DMS79 treated with DMSO at 0.1 percent for 48 hours (cell line): ENCODE measurements at regions not wholly inside any gene's neighbourhood (a gene's known extent, or its start where the extent isn't known, plus 50 kb on each side); places are given as distances from the start of the nearest gene placed in this dataset.

ENCODE experiments used
- DNase-seq: peaks from one replicate; lab custom pipeline; 2025; lab: John Stamatoyannopoulos, UW

DNA sequence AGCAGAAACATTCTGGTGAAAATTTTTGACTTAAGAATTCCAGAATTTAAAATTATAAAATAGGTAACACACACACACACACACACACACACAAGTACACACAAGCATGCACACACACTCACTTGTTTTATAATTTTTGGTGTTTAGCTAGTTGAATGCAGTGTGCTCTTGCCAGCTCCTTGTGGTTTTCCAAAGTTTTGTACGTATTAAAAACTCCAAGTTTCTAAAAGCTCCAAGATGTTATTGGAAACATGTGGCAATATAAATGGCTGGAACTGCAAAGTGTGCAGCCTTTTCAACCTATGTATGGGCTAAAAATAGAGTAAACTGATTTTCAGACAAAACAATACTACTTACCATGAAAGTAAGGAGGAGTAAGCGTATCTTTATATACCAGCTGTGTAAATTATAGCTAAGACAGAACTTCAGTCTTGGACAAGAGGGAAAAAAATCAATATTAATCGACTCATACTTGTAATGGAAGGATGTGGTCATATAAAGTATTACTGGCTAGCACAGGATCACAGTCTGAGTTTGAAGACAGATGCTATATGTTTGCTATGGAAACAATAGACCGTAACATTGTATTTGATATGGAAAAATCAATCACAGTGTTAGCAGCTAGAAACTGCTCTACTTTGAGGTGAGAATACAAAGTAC, 727.1 kb upstream of the GRAMD2B start:
- DNase-seq = no peak

- no peak for DNase-seq
These were observed 726.4 kb upstream of the GRAMD2B start for GRCh38 chr5:125696762-125697161.

DNA sequence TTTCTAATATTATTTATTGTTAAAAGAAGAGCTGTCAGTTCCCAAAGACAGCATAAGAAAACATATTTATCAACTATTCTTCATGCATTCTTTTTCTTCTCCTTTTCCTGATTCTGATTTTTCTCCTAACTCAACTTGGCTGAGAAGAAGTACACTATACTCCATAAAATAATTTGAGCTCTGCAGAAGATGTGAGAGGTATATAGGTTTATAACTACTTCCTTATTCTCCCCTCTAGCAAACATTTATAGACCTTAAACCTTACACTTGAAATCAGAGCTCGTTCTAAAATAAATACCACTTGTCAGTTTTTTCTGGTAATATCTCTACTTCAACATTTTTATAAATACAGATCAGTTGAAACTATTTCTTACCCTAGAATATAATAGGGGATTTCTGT, 724.8 kb upstream of the GRAMD2B start:
- no peak for DNase-seq

GRCh38 chr5:125699860-125700259, 723.3 kb upstream of the GRAMD2B start:
- DNase-seq = peak; percentile 59

DNA sequence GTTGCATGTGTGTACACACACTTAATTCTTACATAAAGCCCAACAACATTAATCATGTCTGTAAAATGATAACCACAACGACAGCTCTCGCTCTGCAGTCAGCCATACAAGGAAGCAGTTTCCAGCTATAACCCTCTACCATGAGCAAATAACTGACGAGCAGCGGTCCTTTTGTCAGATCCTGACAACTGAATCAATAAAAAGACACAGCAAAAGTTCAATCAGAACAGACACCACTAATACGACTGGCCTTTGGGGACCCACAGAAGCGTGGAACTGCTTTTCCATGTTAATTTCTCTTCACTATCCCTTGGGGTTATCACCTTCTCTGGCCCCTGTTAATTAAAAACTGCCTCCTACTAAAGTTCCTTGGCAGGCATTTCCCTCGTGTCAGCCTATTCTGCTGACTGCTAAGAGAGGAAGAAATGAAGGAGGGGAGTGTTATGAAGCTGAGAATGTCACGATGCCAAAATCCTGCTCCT, 722.8 kb upstream of the GRAMD2B start:
- peak; percentile 59 for DNase-seq

GRCh38 chr5:125703616-125704015, 719.6 kb upstream of the GRAMD2B start:
- DNase-seq = no peak

- DNase-seq = no peak
These were observed 718.3 kb upstream of the GRAMD2B start for GRCh38 chr5:125704888-125705287.

DNA sequence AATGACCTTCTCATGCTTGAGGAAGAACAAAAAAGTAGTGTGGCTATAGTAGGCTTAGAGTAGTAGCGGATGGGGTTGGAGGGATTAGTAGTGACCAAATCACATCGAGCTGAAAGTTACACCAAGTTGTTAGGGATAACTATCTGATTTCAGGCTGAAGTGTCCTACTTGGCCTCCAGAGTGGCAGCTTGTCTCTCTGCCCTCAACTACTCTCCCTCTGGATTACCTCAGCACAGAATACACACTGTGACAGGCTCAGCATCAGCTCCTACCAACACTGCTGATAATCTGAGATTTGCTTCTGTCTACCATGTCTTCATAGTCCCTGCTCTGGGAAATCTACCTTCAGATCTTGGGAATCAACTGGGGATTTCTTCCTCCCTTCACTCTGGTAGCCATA, 714.6 kb upstream of the GRAMD2B start:
- no peak for DNase-seq

DNA sequence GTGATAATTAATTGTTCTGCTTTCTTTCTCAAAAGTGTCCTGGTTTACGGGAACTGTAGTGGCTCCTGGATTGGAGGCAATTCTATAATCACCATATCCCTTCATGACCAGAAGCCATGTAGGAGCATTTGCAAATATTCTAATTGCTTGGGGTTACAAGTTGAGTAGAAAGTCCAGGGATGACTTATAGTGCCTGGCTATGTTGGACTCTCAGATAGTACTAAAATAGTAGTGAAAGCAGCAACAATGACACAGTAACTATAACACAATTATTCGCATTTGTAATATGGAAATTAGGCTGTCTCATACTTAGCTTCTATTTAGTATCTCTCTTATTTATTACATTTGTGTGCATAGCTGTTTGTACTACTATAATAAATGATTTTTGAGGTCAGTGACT, 712.5 kb upstream of the GRAMD2B start:
- DNase-seq = no peak

GRCh38 chr5:125712397-125712796, 710.8 kb upstream of the GRAMD2B start:
- no peak for DNase-seq

GRCh38 chr5:125713109-125713805, 710.0 kb upstream of the GRAMD2B start:
- DNase-seq = no peak

- no peak for DNase-seq
These were observed 708.0 kb upstream of the GRAMD2B start for GRCh38 chr5:125715216-125715615.

DNA sequence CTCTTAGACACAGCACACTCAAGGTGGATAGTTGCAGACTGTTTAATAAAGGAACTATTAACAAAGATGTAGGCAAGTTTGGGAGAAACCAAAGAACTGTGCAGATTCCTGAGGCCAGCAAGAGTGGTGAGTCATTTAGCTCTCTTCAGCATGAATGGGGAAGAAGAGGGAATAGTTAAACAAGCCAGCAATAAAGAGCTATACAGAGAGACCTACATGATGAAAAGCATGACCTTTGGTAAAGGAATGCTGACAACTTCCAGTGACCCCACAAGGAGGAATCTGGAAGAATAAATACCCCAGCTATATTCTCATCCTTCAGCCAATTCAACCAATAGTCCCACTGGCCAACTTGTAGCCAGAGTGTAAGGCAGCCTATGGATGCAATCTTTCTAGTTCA, 706.0 kb upstream of the GRAMD2B start:
- no peak for DNase-seq

DNA sequence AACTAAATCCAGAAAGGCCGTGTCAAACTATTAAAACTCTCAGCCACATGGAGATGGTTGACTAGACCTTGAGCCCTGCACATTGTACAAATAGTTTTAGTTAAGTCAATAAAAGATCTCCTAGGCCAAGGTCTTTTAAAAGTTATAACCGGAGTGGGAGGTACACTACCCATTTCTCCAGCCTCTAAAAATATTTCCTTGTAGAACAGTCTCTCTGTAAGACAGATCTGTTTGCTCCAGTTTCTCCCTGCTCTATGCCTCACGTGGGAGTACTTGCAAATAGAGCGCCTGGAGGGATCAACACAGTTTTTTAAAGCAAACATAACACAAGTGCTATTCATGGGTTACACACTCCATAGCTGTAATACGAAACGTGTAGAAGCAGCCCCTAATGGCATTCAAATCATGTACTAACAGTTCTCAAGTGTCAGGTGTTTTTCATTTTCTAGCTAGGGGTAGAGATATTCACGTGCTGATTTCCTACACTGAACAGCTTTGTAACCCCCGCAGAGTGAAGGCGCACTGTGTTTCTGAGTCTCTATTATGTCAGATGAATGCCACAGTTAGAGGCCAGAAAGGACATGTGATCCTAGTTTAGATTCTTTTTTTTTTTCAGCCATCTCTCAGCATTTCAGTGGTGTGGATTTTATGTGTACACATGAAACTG, 703.4 kb upstream of the GRAMD2B start:
- peak; percentile 73 for DNase-seq

DNA sequence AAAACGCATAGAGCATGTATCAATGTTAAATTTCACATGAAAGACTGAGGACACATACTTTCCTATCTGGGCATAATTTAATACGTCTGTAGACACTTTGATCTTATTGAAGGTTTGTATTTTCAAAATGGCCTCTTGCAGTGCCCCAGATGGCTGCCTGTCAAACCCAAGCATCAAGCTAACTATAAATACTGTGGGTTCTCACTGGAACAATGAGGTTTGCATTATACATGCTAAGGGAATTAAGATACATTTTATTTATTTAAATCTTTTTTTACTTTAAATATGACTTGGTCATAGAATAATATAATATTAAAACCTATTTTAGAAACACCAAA, 702.9 kb upstream of the GRAMD2B start:
- no peak for DNase-seq

DNA sequence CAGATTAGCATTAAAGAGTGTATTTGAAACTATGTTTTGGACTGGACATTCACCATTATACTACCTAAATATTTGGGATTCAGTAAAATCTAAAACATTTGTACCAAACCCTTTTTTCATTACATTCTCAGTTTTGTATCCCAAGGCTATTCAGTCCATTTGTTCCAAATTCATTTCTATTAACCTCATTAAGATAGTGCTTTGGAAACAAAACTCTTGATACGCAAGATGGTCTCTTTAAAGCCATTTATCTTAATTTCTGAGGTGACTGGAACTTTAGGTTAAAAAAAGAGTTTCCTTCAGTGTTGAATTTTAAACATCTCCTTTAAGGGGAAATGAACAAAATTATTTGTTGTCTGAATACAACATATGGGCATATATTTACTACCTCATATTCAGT, 702.5 kb upstream of the GRAMD2B start:
- DNase-seq = no peak

- DNase-seq = no peak
These were observed 700.7 kb upstream of the GRAMD2B start for GRCh38 chr5:125722550-125722949.

DNA sequence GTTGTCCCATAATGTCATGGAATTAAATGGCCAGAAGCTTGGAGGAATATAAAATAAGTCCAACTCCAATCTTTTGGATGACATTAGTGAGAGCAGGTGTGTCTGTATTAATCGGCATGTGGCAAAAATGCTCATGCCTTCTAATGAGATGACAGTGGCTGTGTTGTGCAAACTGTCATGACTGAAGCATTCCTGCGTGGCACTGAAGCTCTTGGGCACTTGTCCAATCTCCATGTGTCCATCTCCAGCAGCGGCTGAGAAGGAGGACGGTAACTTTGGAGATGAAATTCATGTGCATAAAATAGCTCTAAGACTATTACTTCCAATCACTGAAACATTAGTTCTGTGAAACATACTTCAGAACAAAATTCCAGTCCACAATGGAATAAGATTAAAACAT, 697.5 kb upstream of the GRAMD2B start:
- no peak for DNase-seq

DNA sequence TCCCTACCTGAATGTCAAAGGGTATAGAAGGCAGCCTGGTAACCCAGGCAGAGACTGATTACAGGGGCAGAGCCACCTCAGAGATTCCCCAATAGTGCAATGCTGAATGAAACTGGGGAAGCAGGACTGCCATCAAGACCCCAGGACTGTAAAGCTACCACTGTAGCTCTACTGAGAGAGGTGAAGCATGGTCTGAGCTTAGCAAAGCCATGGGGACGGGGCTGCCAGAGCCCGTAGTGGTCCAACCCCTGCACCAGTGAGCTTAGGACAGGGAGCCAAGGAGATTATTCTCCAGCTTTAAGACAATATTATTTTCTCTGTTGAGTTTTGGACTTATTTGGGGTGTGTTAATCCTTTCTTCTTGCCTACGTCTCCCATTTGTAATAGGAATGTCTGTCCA, 679.3 kb upstream of the GRAMD2B start:
- DNase-seq = no peak

DNA sequence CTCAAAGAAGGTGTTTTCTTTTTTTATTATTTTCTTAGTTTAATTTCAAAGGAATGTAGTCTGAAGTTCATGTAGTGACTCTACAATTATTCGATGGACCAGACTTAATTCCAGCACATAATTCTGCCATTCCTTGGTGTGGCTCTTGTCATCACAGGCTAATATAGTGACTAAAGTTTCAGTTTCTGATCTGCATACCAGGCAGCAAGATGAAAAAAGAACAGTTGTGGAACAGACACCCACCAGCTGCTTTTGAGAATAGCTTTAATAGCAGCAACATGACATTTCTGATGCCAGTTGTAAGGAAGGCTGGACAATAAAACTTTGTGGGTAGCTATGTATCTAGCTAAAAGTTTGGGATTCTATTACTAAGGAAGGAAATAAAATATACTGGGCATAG, 676.3 kb upstream of the GRAMD2B start:
- DNase-seq = no peak

GRCh38 chr5:125750147-125750860, 672.9 kb upstream of the GRAMD2B start:
- no peak for DNase-seq

GRCh38 chr5:125750861-125751186, 672.4 kb upstream of the GRAMD2B start:
- no peak for DNase-seq

- DNase-seq = no peak
These were observed 666.8 kb upstream of the GRAMD2B start for GRCh38 chr5:125756456-125756855.
